ENCODE measurements at regions not wholly inside any gene's neighbourhood (a gene's known extent, or its start where the extent isn't known, plus 50 kb on each side); places are given as distances from the start of the nearest gene placed in this dataset.

GRCh38 chr9:93890436-93890935 lies 64.7 kb downstream of the BARX1 start:
- WGBS, 2 experiments (ENCODE audit: extremely low coverage in 1 of 2, insufficient coverage in 1 of 2, insufficient read length in 1 of 2, insufficient replicate concordance in 2 of 2, low coverage in 1 of 2, low lambda C conversion rate in 2 of 2, missing lambda C conversion rate in 1 of 2): 96% methylated on average over 2 of the region's 2 CpGs; no CpG with 5 or more reads in 1 of the 2 experiments
- no peak for TF ChIP-seq TCF12 (IDR thresholded peaks at IDR 0.05; ENCODE audit: low read depth, low read length)
- TF ChIP-seq CTBP2 (IDR thresholded peaks at IDR 0.05; ENCODE audit: borderline replicate concordance, insufficient read depth, insufficient read length, low read length): no peak
- TF ChIP-seq RFX5 (IDR thresholded peaks at IDR 0.05; ENCODE audit: borderline replicate concordance, low read depth, low read length): no peak
- no peak for TF ChIP-seq RBBP5 (IDR thresholded peaks at IDR 0.05; ENCODE audit: borderline replicate concordance, low read depth, low read length)
- no peak for TF ChIP-seq MAX (IDR thresholded peaks at IDR 0.05)
- no peak for TF ChIP-seq ASH2L (IDR thresholded peaks at IDR 0.05; ENCODE audit: low read length)
- TF ChIP-seq SIN3A (conservative IDR thresholded peaks at IDR 0.05 in 1 of 2, IDR thresholded peaks at IDR 0.05 in 1 of 2; ENCODE audit: low read depth in 1 of 2, low read length in 2 of 2): no peak
- TF ChIP-seq HDAC6 (IDR thresholded peaks at IDR 0.05; ENCODE audit: low read depth, low read length): no peak
- TF ChIP-seq USF2 (IDR thresholded peaks at IDR 0.05; ENCODE audit: low read length): no peak
- TF ChIP-seq KDM4A (IDR thresholded peaks at IDR 0.05; ENCODE audit: low read depth, low read length, severe bottlenecking): no peak
- TF ChIP-seq JUND (IDR thresholded peaks at IDR 0.05; ENCODE audit: low read length): no peak
- no peak for TF ChIP-seq SIRT6 (IDR thresholded peaks at IDR 0.05; ENCODE audit: low read length)
- no peak for TF ChIP-seq GTF2F1 (IDR thresholded peaks at IDR 0.05; ENCODE audit: borderline replicate concordance, low read depth, low read length)

More at GRCh38 chr9:93890436-93890935, 64.7 kb downstream of the BARX1 start:
- ChIA-PET CTCF (ENCODE audit: partially characterized antibody) (interaction anchor here (1.0 kb wide), 1 partner anchor 10 kb away, joined by 4 read pairs; no protein-coding TSS in a partner anchor), POLR2A (ENCODE audit: partially characterized antibody) (no interaction called here)
- Histone ChIP-seq H3K4ac (replicated peaks; ENCODE audit: insufficient read length, low read depth, low read length) (no peak overlapping the region), H3K56ac (replicated peaks; ENCODE audit: insufficient read length, low read depth, low read length) (no peak overlapping the region), H2BK12ac (ENCODE audit: low read depth, low read length) (no peak overlapping the region), H3K4me1 (replicated peaks in 1 of 4; ENCODE audit: control insufficient read depth in 3 of 4, insufficient read depth in 4 of 4, low read length in 3 of 4) (no peaks in the 10 kb centered on the region), H3K4me3 (ENCODE audit: extremely low read depth in 1 of 4, insufficient read depth in 2 of 4, low read depth in 3 of 4, low read length in 4 of 4) (no peak overlapping the region), H2BK5ac (ENCODE audit: low read depth, low read length) (no peak overlapping the region), H3K23ac (ENCODE audit: insufficient read length) (no peak overlapping the region), H4K8ac (ENCODE audit: extremely low read depth, insufficient read depth, low read length) (no peak overlapping the region), H3K27ac (ENCODE audit: low read depth, low read length) (no peak overlapping the region), H4K20me1 (replicated peaks in 1 of 2; ENCODE audit: control insufficient read depth in 1 of 2, insufficient read depth in 2 of 2, low read length in 2 of 2) (no peaks in the 10 kb centered on the region), H3K27me3 (replicated peaks in 1 of 4; ENCODE audit: control insufficient read depth in 3 of 4, extremely low read depth in 1 of 4, insufficient read depth in 3 of 4, low read length in 3 of 4) (no peaks in the 10 kb centered on the region), H2BK20ac (ENCODE audit: low read length) (no peak overlapping the region), H2AK5ac (ENCODE audit: low read depth, low read length) (no peak overlapping the region), H3K14ac (ENCODE audit: insufficient read length) (no peak overlapping the region), H2AFZ (ENCODE audit: low read length) (no peak overlapping the region), H3K79me2 (ENCODE audit: control insufficient read depth in 1 of 2, insufficient read depth in 2 of 2, low read length in 2 of 2) (no peaks in the 10 kb centered on the region), H3K79me1 (ENCODE audit: low read depth, low read length) (no peaks in the 10 kb centered on the region), H3K36me3 (ENCODE audit: control insufficient read depth in 2 of 4, insufficient read depth in 4 of 4, low read length in 3 of 4) (no peaks in the 10 kb centered on the region), H4K91ac (replicated peaks; ENCODE audit: insufficient read length, low read length) (no peak overlapping the region), H3K9me3 (ENCODE audit: insufficient read depth in 2 of 2, low read depth in 1 of 2, low read length in 1 of 2) (peaks cover 12 to 14% of the 10 kb centered on the region in 2 experiments; a peak in 3 of 4 replicates), H3K9ac (replicated peaks in 1 of 4; ENCODE audit: extremely low read depth in 1 of 4, low read depth in 3 of 4, low read length in 3 of 4) (no peak overlapping the region), H3K23me2 (ENCODE audit: low read depth, low read length) (no peaks in the 10 kb centered on the region), H2BK15ac (ENCODE audit: low read length) (no peak overlapping the region), H3K4me2 (ENCODE audit: insufficient read depth in 1 of 2, low read depth in 2 of 2, low read length in 2 of 2) (no peak overlapping the region), H2BK120ac (replicated peaks; ENCODE audit: low read depth, low read length) (no peak overlapping the region), H4K5ac (ENCODE audit: insufficient read length, low read depth, low read length) (no peak overlapping the region), H3K18ac (ENCODE audit: extremely low read depth, low read length) (no peak overlapping the region)
- DNase-seq (ENCODE audit: low read depth in 1 of 2, low spot score in 2 of 2) (no peak), FAIRE-seq (no peak)
